Loucy (cell line): ENCODE measurements at regions not wholly inside any gene's neighbourhood (a gene's known extent, or its start where the extent isn't known, plus 50 kb on each side); places are given as distances from the start of the nearest gene placed in this dataset.

Source experiments
- H2AFZ ChIP-seq: fragments of 200-600 bp; sonication (generic); 2 replicates; pipeline ENCODE4 v1.6.0; 2016; ENCODE audit warnings: antibody characterized with exemption, mild to moderate bottlenecking, low read length, moderate library complexity
- H3F3A ChIP-seq: fragments of 200-600 bp; 2 replicates; pipeline ENCODE4 v1.6.0; 2016; ENCODE audit warnings: antibody characterized with exemption, low read depth, mild to moderate bottlenecking
- H3K27me3 ChIP-seq: fragments of 200-600 bp; sonication (generic); 2 replicates; pipeline ENCODE4 v1.6.1; 2014; ENCODE audit warnings: low read length, mild to moderate bottlenecking; ENCODE audit not compliant: insufficient read depth, poor library complexity, severe bottlenecking
- H3K36me3 ChIP-seq: fragments of 200-600 bp; sonication (generic); 2 replicates; pipeline ENCODE4 v1.6.1; 2016; ENCODE audit warnings: low read length; ENCODE audit not compliant: insufficient read depth
- H3K4me1 ChIP-seq: fragments of 200-600 bp; sonication (generic); 2 replicates; pipeline ENCODE4 v1.5.1; 2014; ENCODE audit warnings: low read length, mild to moderate bottlenecking; ENCODE audit not compliant: insufficient read depth, poor library complexity, severe bottlenecking
- H3K4me2 ChIP-seq: fragments of 200-600 bp; sonication (generic); 2 replicates; pipeline ENCODE4 v1.6.0; 2014; ENCODE audit warnings: antibody characterized with exemption, low read length, low read depth, mild to moderate bottlenecking; ENCODE audit not compliant: poor library complexity, severe bottlenecking
- H3K4me3 ChIP-seq: fragments of 200-600 bp; sonication (generic); 2 replicates; pipeline ENCODE4 v1.5.1; 2014; ENCODE audit warnings: low read length, mild to moderate bottlenecking, mixed read lengths; ENCODE audit not compliant: poor library complexity, severe bottlenecking
- H3K79me2 ChIP-seq: fragments of 200-600 bp; sonication (generic); 2 replicates; pipeline ENCODE4 v1.6.1; 2014; ENCODE audit warnings: low read length; ENCODE audit not compliant: insufficient read depth
- H3K9ac ChIP-seq: fragments of 200-600 bp; sonication (generic); 2 replicates; pipeline ENCODE4 v1.6.0; 2014; ENCODE audit warnings: mild to moderate bottlenecking, low read depth, low read length, moderate library complexity; ENCODE audit not compliant: poor library complexity, severe bottlenecking
- H3K9me2 ChIP-seq: fragments of 200-600 bp; sonication (generic); replicated peaks from 2 replicates; pipeline ENCODE4 v1.6.1; 2016; ENCODE audit warnings: low read depth, low read length, mixed read lengths
- H3K9me3 ChIP-seq: fragments of 200-600 bp; sonication (generic); 2 replicates; pipeline ENCODE4 v1.6.1; 2014; ENCODE audit warnings: mild to moderate bottlenecking, antibody characterized with exemption, low read length, low read depth; ENCODE audit not compliant: insufficient read depth
- H4K20me1 ChIP-seq: fragments of 200-600 bp; sonication (generic); 2 replicates; pipeline ENCODE4 v1.6.0; 2014; ENCODE audit warnings: antibody characterized with exemption, low read length, mild to moderate bottlenecking; ENCODE audit not compliant: insufficient read depth, poor library complexity, severe bottlenecking
- EZH2phosphoT487 ChIP-seq: fragments of 200-600 bp; IDR thresholded peaks from 2 replicates; pipeline ENCODE4 v1.6.1; 2018; ENCODE audit warnings: antibody characterized with exemption, mild to moderate bottlenecking, moderate library complexity, borderline replicate concordance
- TF ChIP-seq, protein P1 (sequence below): fragments of 200-600 bp; sonication (generic); conservative IDR thresholded peaks from 2 replicates; pipeline ENCODE4 v1.5.1; 2014; ENCODE audit warnings: mild to moderate bottlenecking, antibody characterized with exemption, low read length

DNA sequence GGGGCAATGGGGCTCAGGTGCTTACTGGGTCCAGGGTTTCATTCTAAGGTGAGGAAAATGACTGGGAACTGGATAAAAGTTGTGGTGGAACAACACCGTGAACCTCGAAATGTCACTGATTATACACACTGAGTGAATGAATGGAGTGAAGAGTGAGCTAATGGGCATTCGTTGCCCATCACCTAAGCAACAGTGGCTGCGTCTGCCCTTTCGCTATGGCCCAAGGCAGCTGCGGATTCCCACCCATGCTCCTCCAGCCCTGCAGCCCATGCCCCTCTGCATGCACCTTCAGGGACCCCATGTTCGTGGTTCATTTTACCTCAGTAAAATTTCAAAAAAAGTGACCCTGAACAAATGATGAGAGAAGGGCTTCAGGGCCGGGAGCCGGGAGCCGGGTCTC lies 196.3 kb downstream of the CTTN start:
- Histone ChIP-seq H3K9me3 (peaks cover 7% of the 10 kb centered on the region; the same call in 1 of the 2 replicates), H4K20me1 (no peaks in the 10 kb centered on the region), H3K79me2 (no peaks in the 10 kb centered on the region), H3F3A (no peaks in the 10 kb centered on the region), H2AFZ (no peak overlapping the region), H3K4me3 (no peak overlapping the region), H3K9ac (no peak overlapping the region), H3K9me2 (no peaks in the 10 kb centered on the region), H3K36me3 (no peaks in the 10 kb centered on the region), H3K4me1 (no peaks in the 10 kb centered on the region), H3K27me3 (no peaks in the 10 kb centered on the region), H3K4me2 (no peak overlapping the region)
- TF ChIP-seq, protein P1, sequence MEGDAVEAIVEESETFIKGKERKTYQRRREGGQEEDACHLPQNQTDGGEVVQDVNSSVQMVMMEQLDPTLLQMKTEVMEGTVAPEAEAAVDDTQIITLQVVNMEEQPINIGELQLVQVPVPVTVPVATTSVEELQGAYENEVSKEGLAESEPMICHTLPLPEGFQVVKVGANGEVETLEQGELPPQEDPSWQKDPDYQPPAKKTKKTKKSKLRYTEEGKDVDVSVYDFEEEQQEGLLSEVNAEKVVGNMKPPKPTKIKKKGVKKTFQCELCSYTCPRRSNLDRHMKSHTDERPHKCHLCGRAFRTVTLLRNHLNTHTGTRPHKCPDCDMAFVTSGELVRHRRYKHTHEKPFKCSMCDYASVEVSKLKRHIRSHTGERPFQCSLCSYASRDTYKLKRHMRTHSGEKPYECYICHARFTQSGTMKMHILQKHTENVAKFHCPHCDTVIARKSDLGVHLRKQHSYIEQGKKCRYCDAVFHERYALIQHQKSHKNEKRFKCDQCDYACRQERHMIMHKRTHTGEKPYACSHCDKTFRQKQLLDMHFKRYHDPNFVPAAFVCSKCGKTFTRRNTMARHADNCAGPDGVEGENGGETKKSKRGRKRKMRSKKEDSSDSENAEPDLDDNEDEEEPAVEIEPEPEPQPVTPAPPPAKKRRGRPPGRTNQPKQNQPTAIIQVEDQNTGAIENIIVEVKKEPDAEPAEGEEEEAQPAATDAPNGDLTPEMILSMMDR: no peak
- TF ChIP-seq EZH2phosphoT487: no peak

DNA sequence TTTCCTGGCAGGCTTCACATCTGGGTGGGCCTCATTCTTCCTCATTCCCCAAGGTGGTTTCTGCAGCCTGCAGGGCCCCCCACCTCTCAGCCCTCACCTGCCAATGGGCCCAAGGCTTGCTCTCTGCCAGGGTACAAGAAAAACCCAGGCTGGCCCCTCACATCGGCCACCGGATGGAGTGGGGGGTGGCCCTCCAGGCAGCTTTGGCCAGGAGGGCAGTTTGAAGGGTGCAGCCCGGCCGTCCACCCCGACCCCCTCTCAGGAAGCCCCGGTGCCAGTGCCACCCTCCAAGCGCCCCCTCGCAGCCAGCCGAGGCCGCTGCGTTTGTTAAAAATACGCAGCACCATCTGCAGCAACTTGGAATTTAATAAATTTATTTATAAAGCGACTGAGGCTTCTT lies 196.7 kb downstream of the CTTN start:
- Histone ChIP-seq H3K4me2 (no peak overlapping the region), H3K9ac (no peak overlapping the region), H3K27me3 (no peaks in the 10 kb centered on the region), H3K4me1 (no peaks in the 10 kb centered on the region), H3K4me3 (no peak overlapping the region), H2AFZ (no peak overlapping the region), H3F3A (no peaks in the 10 kb centered on the region), H3K36me3 (no peaks in the 10 kb centered on the region), H4K20me1 (no peaks in the 10 kb centered on the region), H3K9me2 (no peaks in the 10 kb centered on the region), H3K79me2 (no peaks in the 10 kb centered on the region), H3K9me3 (peaks cover 7% of the 10 kb centered on the region; the same call in 1 of the 2 replicates)
- TF ChIP-seq, protein P1: no peak
- no peak for TF ChIP-seq EZH2phosphoT487

DNA sequence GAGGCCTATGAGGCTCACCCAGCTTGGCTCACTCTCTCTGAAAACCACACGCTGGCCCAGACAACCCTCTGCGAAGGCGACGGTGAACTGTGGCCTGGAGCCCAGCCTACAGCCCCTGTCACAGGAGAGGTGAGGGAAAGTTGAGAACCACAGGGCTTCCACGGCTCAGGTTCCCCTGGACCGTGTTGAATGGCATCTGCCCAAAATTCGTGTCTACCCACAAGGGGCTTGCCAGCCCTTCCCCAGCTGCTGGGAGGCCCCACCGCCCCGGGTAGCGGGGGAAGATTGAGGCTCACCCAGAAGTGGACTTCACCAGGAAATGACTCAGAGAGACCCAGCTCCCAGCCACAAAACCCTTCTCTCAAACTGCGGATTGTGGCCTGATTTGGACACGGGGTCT lies 197.1 kb downstream of the CTTN start:
- Histone ChIP-seq H3K4me2 (no peak overlapping the region), H2AFZ (no peak overlapping the region), H3K27me3 (no peaks in the 10 kb centered on the region), H3K4me1 (no peaks in the 10 kb centered on the region), H3K9ac (no peak overlapping the region), H3F3A (no peaks in the 10 kb centered on the region), H3K79me2 (no peaks in the 10 kb centered on the region), H4K20me1 (no peaks in the 10 kb centered on the region), H3K4me3 (no peak overlapping the region), H3K36me3 (no peaks in the 10 kb centered on the region), H3K9me3 (peaks cover 7% of the 10 kb centered on the region; the same call in 1 of the 2 replicates), H3K9me2 (no peaks in the 10 kb centered on the region)
- TF ChIP-seq EZH2phosphoT487: no peak
- TF ChIP-seq, protein P1: no peak
